Testis (tissue), 2 donors: ENCODE measurements at regions not wholly inside any gene's neighbourhood (a gene's known extent, or its start where the extent isn't known, plus 50 kb on each side); places are given as distances from the start of the nearest gene placed in this dataset.

Source experiments
- CTCF ChIP-seq, 3 experiments: fragments of 450-650 bp in 2 of 3; fragments of 200-600 bp in 1 of 3; sonication (generic) in 1 of 3; IDR thresholded peaks; one replicate each; pipeline ENCODE4 v1.5.1; 2016 to 2019; ENCODE audit warnings: antibody characterized with exemption in 3 of 3, mild to moderate bottlenecking in 2 of 3, moderate library complexity in 1 of 3
- POLR2A ChIP-seq: fragments of 450-650 bp; IDR thresholded peaks from one replicate; pipeline ENCODE4 v1.6.1; 2017; ENCODE audit warnings: antibody characterized with exemption, mild to moderate bottlenecking, moderate library complexity

- TF ChIP-seq CTCF (IDR thresholded peaks at IDR 0.05) (no peak), POLR2A (no peak)
Measured at GRCh38 chr10:52701647-52702046, 70.9 kb downstream of the MBL2 start.
